ENCODE measurements at regions not wholly inside any gene's neighbourhood (a gene's known extent, or its start where the extent isn't known, plus 50 kb on each side); places are given as distances from the start of the nearest gene placed in this dataset.

DNA sequence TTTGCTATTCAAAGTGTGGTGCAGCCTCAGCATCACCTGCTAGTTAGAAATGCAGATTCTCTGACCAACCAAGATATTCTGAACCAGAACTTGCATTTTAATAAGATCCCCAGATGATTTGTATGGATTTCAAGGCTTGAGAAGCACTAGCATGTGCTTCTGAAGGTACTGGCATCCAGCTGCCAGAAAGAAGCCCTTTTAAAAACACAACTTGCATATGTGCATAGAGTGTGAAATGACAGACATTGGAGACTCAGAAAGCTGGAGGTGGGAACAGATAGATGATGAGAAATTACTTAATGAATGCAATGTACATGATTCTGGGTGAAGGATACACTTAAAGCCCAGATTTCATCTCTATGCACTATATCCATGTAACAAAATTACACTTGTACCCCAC, 409.3 kb upstream of the SPTLC3 start:
- TF ChIP-seq POLR2AphosphoS5 (IDR thresholded peaks at IDR 0.05; ENCODE audit: low read depth) (no peak), REST (IDR thresholded peaks at IDR 0.05; ENCODE audit: insufficient replicate concordance, low read depth) (no peak), GABPA (IDR thresholded peaks at IDR 0.05; ENCODE audit: low read depth) (no peak), SPI1 (IDR thresholded peaks at IDR 0.05; ENCODE audit: borderline replicate concordance, low read depth) (no peak)
- TF ChIP-seq, protein P1, sequence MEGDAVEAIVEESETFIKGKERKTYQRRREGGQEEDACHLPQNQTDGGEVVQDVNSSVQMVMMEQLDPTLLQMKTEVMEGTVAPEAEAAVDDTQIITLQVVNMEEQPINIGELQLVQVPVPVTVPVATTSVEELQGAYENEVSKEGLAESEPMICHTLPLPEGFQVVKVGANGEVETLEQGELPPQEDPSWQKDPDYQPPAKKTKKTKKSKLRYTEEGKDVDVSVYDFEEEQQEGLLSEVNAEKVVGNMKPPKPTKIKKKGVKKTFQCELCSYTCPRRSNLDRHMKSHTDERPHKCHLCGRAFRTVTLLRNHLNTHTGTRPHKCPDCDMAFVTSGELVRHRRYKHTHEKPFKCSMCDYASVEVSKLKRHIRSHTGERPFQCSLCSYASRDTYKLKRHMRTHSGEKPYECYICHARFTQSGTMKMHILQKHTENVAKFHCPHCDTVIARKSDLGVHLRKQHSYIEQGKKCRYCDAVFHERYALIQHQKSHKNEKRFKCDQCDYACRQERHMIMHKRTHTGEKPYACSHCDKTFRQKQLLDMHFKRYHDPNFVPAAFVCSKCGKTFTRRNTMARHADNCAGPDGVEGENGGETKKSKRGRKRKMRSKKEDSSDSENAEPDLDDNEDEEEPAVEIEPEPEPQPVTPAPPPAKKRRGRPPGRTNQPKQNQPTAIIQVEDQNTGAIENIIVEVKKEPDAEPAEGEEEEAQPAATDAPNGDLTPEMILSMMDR (IDR thresholded peaks at IDR 0.05; ENCODE audit: insufficient read depth, low read length): no peak

Data from HL-60 (cell line).